IMR-90 (cell line): ENCODE measurements at regions not wholly inside any gene's neighbourhood (a gene's known extent, or its start where the extent isn't known, plus 50 kb on each side); places are given as distances from the start of the nearest gene placed in this dataset.

Experiments used
- ATAC-seq: fragments of 200-7000 bp; cut with Tn5 transposase; 2 replicates; pipeline ENCODE4 v1.9.1; 2020; ENCODE audit warnings: low read depth, mild to moderate bottlenecking, moderate library complexity
- BruUV-seq: library from RNA; stranded (reverse); fragments of 400-500 nt; replicated peaks from 2 replicates; lab custom pipeline; 2021; lab: Mats Ljungman, UMichigan
- CTCF ChIA-PET: fragments of 300-600 bp; formaldehyde crosslinking; extraction: SDS; loops from one replicate; lab custom pipeline; 2021; ENCODE audit warnings: antibody characterized with exemption; lab: Yijun Ruan, JAX
- POLR2A ChIA-PET: fragments of 300-600 bp; sonication (Branson Sonifier 250); formaldehyde crosslinking; loops from one replicate; lab custom pipeline; 2022; ENCODE audit warnings: antibody characterized with exemption; ENCODE audit not compliant: unreplicated experiment; lab: Charles Lee
- DNase-seq: peaks from one replicate; pipeline ENCODE4 v3.0.0; 2013
- H2AFZ ChIP-seq: replicated peaks from 2 replicates; pipeline ENCODE3; 2013; ENCODE audit warnings: low read length, mild to moderate bottlenecking; ENCODE audit not compliant: poor library complexity
- H2AK5ac ChIP-seq: 2 replicates; pipeline ENCODE4 v1.6.1; 2013; ENCODE audit warnings: low read depth, low read length, inconsistent platforms
- H2AK9ac ChIP-seq: replicated peaks from 2 replicates; pipeline ENCODE3; 2013; ENCODE audit warnings: mild to moderate bottlenecking, low read depth, low read length, moderate library complexity; ENCODE audit not compliant: poor library complexity
- H2BK120ac ChIP-seq: 2 replicates; pipeline ENCODE4 v1.6.1; 2013; ENCODE audit warnings: low read depth, low read length, inconsistent platforms
- H2BK15ac ChIP-seq: 3 replicates; pipeline ENCODE4 v1.6.1; 2013; ENCODE audit warnings: low read depth, low read length, inconsistent platforms
- H2BK20ac ChIP-seq: 2 replicates; pipeline ENCODE4 v1.6.1; 2013; ENCODE audit warnings: low read depth, mild to moderate bottlenecking, inconsistent platforms, low read length, moderate library complexity
- H2BK5ac ChIP-seq: 2 replicates; pipeline ENCODE4 v1.6.1; 2013; ENCODE audit warnings: mild to moderate bottlenecking, low read depth, low read length, inconsistent platforms; ENCODE audit not compliant: poor library complexity, severe bottlenecking
- H3K14ac ChIP-seq: replicated peaks from 2 replicates; pipeline ENCODE4 v1.6.1; 2013; ENCODE audit warnings: low read depth, low read length, inconsistent platforms
- H3K18ac ChIP-seq: 2 replicates; pipeline ENCODE4 v1.6.1; 2013; ENCODE audit warnings: low read depth, low read length, control low read depth
- H3K23ac ChIP-seq: 2 replicates; pipeline ENCODE4 v1.6.1; 2013; ENCODE audit warnings: low read depth, low read length, inconsistent platforms
- H3K27ac ChIP-seq: 2 replicates; pipeline ENCODE4 v1.5.1; 2013; ENCODE audit warnings: mild to moderate bottlenecking, control low read depth, low read length; ENCODE audit not compliant: insufficient read depth
- H3K27me3 ChIP-seq: 2 replicates; pipeline ENCODE4 v1.6.1; 2013; ENCODE audit warnings: low read length; ENCODE audit not compliant: control insufficient read depth, insufficient read depth
- H3K36me3 ChIP-seq: 2 replicates; pipeline ENCODE4 v1.6.1; 2013; ENCODE audit warnings: low read length, mixed read lengths; ENCODE audit not compliant: control insufficient read depth, insufficient read depth
- H3K4ac ChIP-seq: 2 replicates; pipeline ENCODE4 v1.6.1; 2013; ENCODE audit warnings: low read depth, low read length, inconsistent platforms
- H3K4me1 ChIP-seq: 2 replicates; pipeline ENCODE4 v1.6.1; 2013; ENCODE audit warnings: low read length, mixed read lengths; ENCODE audit not compliant: control insufficient read depth, insufficient read depth
- H3K4me2 ChIP-seq: 2 replicates; pipeline ENCODE4 v1.6.1; 2013; ENCODE audit warnings: low read depth, mild to moderate bottlenecking, control low read depth, low read length, moderate library complexity
- H3K4me3 ChIP-seq: 2 replicates; pipeline ENCODE4 v1.5.1; 2013; ENCODE audit warnings: low read depth, mild to moderate bottlenecking, control low read depth, low read length, moderate library complexity; ENCODE audit not compliant: insufficient read depth
- H3K56ac ChIP-seq: 2 replicates; pipeline ENCODE4 v1.6.1; 2013; ENCODE audit warnings: low read length, inconsistent platforms; ENCODE audit not compliant: insufficient read depth; ENCODE audit errors: extremely low read depth
- H3K79me1 ChIP-seq, 2 experiments: 2 replicates each; pipeline ENCODE4 v1.6.1; 2013; ENCODE audit warnings: low read length in 2 of 2, inconsistent platforms in 1 of 2, low read depth in 1 of 2
- H3K9ac ChIP-seq: 2 replicates; pipeline ENCODE4 v1.6.1; 2013; ENCODE audit warnings: low read depth, low read length, control low read depth
- H3K9me1 ChIP-seq: 2 replicates; pipeline ENCODE4 v1.6.1; 2013; ENCODE audit warnings: low read length, inconsistent platforms; ENCODE audit not compliant: insufficient read depth
- H3K9me3 ChIP-seq: 2 replicates; pipeline ENCODE4 v1.6.1; 2013; ENCODE audit warnings: low read length; ENCODE audit not compliant: control insufficient read depth, insufficient read depth
- H4K20me1 ChIP-seq: 2 replicates; pipeline ENCODE4 v1.6.1; 2013; ENCODE audit warnings: low read length, inconsistent platforms; ENCODE audit not compliant: insufficient read depth
- H4K5ac ChIP-seq: 2 replicates; pipeline ENCODE4 v1.6.1; 2013; ENCODE audit warnings: mild to moderate bottlenecking, low read depth, low read length, control low read depth
- H4K8ac ChIP-seq, 2 experiments: 2 replicates each; pipeline ENCODE4 v1.6.1; 2013; ENCODE audit warnings: low read depth in 2 of 2, low read length in 2 of 2, control low read depth in 1 of 2, inconsistent platforms in 1 of 2
- H4K91ac ChIP-seq: 2 replicates; pipeline ENCODE4 v1.6.1; 2013; ENCODE audit warnings: low read depth, low read length, inconsistent platforms; ENCODE audit not compliant: insufficient read depth
- BHLHE40 ChIP-seq: fragments of 150-350 bp; IDR thresholded peaks from 2 replicates; pipeline ENCODE4 v1.6.1; 2016; ENCODE audit warnings: mild to moderate bottlenecking, low read depth, low read length
- CEBPB ChIP-seq: IDR thresholded peaks from 2 replicates; pipeline ENCODE4 v1.6.1; 2012; ENCODE audit warnings: low read depth, low read length, improper control_type of control experiment
- CHD1 ChIP-seq: IDR thresholded peaks from 2 replicates; pipeline ENCODE4 v1.6.1; 2012; ENCODE audit warnings: low read depth, low read length, improper control_type of control experiment
- MAFK ChIP-seq: IDR thresholded peaks from 2 replicates; pipeline ENCODE4 v1.6.1; 2012; ENCODE audit warnings: low read depth, low read length, improper control_type of control experiment
- MAZ ChIP-seq: IDR thresholded peaks from 2 replicates; pipeline ENCODE4 v1.6.1; 2012; ENCODE audit warnings: low read depth, mild to moderate bottlenecking, low read length, improper control_type of control experiment, moderate library complexity, borderline replicate concordance
- MXI1 ChIP-seq: IDR thresholded peaks from 2 replicates; pipeline ENCODE4 v1.6.1; 2012; ENCODE audit warnings: low read depth, mild to moderate bottlenecking, low read length, moderate library complexity, borderline replicate concordance
- NFE2L2 ChIP-seq: fragments of 150-350 bp; IDR thresholded peaks from 2 replicates; pipeline ENCODE4 v1.6.1; 2016; ENCODE audit warnings: low read depth, mild to moderate bottlenecking, low read length
- POLR2A ChIP-seq: IDR thresholded peaks from 2 replicates; pipeline ENCODE4 v1.6.1; 2012; ENCODE audit warnings: mild to moderate bottlenecking, low read depth, low read length
- RAD21 ChIP-seq: IDR thresholded peaks from 2 replicates; pipeline ENCODE4 v1.6.1; 2012; ENCODE audit warnings: low read length, improper control_type of control experiment
- RCOR1 ChIP-seq: IDR thresholded peaks from 2 replicates; pipeline ENCODE4 v1.6.1; 2012; ENCODE audit warnings: mild to moderate bottlenecking, low read length, improper control_type of control experiment; ENCODE audit not compliant: insufficient replicate concordance
- RFX5 ChIP-seq: IDR thresholded peaks from 2 replicates; pipeline ENCODE4 v1.8.0; 2012; ENCODE audit warnings: low read depth, mild to moderate bottlenecking, low read length, moderate library complexity
- SMC3 ChIP-seq: fragments of 150-350 bp; IDR thresholded peaks from 2 replicates; pipeline ENCODE4 v1.6.1; 2016; ENCODE audit warnings: low read depth, mild to moderate bottlenecking, antibody characterized with exemption, low read length, moderate library complexity
- USF2 ChIP-seq: fragments of 150-350 bp; IDR thresholded peaks from 2 replicates; pipeline ENCODE4 v1.6.1; 2017; ENCODE audit warnings: mild to moderate bottlenecking, antibody characterized with exemption, low read length, low read depth
- WGBS, 2 experiments: methylation state at CpG; one replicate each; pipeline versions ENCODE4 v1.1.5 to v1.1.7; 2013; ENCODE audit warnings: missing lambda C conversion rate in 2 of 2; ENCODE audit not compliant: insufficient read length in 1 of 2; ENCODE audit errors: extremely low coverage in 2 of 2; 5-methylcytosine and 5-hydroxymethylcytosine counted together
- dilution Hi-C: fragments of 300-500 bp; cut with HindIII; formaldehyde crosslinking; loops from one replicate; pipeline ENCODE4 v1.14.3; 2018; ENCODE audit warnings: low sequenced_read_pairs; ENCODE audit not compliant: unreplicated experiment
- in situ Hi-C: fragments of 300-500 bp; cut with MboI; formaldehyde crosslinking; loops from 3 replicates; pipeline ENCODE4 v1.14.3; 2019; ENCODE audit warnings: low sequenced_read_pairs, inconsistent platforms, mixed read lengths
- intact Hi-C: fragments of 100-400 bp; cut with micrococcal nuclease; formaldehyde crosslinking; loops from 2 replicates; pipeline ENCODE4 v1.10.0; 2022
- TF ChIP-seq, protein P1 (sequence below): conservative IDR thresholded peaks from 2 replicates; pipeline ENCODE4 v1.5.1; 2012; ENCODE audit warnings: mild to moderate bottlenecking, low read depth, low read length, improper control_type of control experiment
- TF ChIP-seq, protein P2 (sequence below): fragments of 150-350 bp; IDR thresholded peaks from 2 replicates; pipeline ENCODE4 v1.6.1; 2016; ENCODE audit warnings: low read depth, mild to moderate bottlenecking, low read length, moderate library complexity, borderline replicate concordance

- Histone ChIP-seq H2BK15ac (no peak overlapping the region), H3K4me2 (no peak overlapping the region), H3K36me3 (no peaks in the 10 kb centered on the region), H2AFZ (no peak overlapping the region), H3K4ac (no peak overlapping the region), H3K79me1 (no peaks in the 10 kb centered on the region), H3K9ac (no peak overlapping the region), H2AK5ac (no peak overlapping the region), H3K4me1 (no peaks in the 10 kb centered on the region), H3K27ac (no peak overlapping the region), H2BK5ac (no peak overlapping the region), H2AK9ac (no peak overlapping the region), H4K5ac (no peak overlapping the region), H4K20me1 (no peaks in the 10 kb centered on the region), H3K9me1 (no peaks in the 10 kb centered on the region), H3K18ac (no peak overlapping the region), H4K91ac (no peak overlapping the region), H3K56ac (no peak overlapping the region), H3K9me3 (peaks cover 39% of the 10 kb centered on the region), H4K8ac (no peak overlapping the region), H3K14ac (no peak overlapping the region), H2BK20ac (no peak overlapping the region), H2BK120ac (no peak overlapping the region), H3K27me3 (no peaks in the 10 kb centered on the region), H3K4me3 (no peak overlapping the region), H3K23ac (no peak overlapping the region)
- BruUV-seq, result no TSS peak
- intact Hi-C loops (no loop called here), dilution Hi-C loops (no loop called here), in situ Hi-C loops (no loop called here)
- TF ChIP-seq, protein P1, sequence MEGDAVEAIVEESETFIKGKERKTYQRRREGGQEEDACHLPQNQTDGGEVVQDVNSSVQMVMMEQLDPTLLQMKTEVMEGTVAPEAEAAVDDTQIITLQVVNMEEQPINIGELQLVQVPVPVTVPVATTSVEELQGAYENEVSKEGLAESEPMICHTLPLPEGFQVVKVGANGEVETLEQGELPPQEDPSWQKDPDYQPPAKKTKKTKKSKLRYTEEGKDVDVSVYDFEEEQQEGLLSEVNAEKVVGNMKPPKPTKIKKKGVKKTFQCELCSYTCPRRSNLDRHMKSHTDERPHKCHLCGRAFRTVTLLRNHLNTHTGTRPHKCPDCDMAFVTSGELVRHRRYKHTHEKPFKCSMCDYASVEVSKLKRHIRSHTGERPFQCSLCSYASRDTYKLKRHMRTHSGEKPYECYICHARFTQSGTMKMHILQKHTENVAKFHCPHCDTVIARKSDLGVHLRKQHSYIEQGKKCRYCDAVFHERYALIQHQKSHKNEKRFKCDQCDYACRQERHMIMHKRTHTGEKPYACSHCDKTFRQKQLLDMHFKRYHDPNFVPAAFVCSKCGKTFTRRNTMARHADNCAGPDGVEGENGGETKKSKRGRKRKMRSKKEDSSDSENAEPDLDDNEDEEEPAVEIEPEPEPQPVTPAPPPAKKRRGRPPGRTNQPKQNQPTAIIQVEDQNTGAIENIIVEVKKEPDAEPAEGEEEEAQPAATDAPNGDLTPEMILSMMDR, result no peak
- TF ChIP-seq, protein P2, sequence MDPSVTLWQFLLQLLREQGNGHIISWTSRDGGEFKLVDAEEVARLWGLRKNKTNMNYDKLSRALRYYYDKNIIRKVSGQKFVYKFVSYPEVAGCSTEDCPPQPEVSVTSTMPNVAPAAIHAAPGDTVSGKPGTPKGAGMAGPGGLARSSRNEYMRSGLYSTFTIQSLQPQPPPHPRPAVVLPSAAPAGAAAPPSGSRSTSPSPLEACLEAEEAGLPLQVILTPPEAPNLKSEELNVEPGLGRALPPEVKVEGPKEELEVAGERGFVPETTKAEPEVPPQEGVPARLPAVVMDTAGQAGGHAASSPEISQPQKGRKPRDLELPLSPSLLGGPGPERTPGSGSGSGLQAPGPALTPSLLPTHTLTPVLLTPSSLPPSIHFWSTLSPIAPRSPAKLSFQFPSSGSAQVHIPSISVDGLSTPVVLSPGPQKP, result no peak
- no peak for TF ChIP-seq RFX5
- TF ChIP-seq SMC3, result no peak
- no peak for TF ChIP-seq CHD1
- TF ChIP-seq RCOR1, result no peak
- TF ChIP-seq MAZ, result no peak
- no peak for TF ChIP-seq NFE2L2
- no peak for TF ChIP-seq USF2
- TF ChIP-seq MAFK, result no peak
- no peak for TF ChIP-seq POLR2A
- TF ChIP-seq RAD21, result no peak
- TF ChIP-seq MXI1, result no peak
- no peak for TF ChIP-seq BHLHE40
- TF ChIP-seq CEBPB, result no peak
- no peak for DNase-seq
- CTCF ChIA-PET, result no interaction called here
- POLR2A ChIA-PET, result no interaction called here
- no CpG with 5 or more reads among the region's 4 CpGs for WGBS, 2 experiments
- ATAC-seq, result no peak
Measured at GRCh38 chr6:170035901-170036304, 255.0 kb downstream of the DLL1 start.
